A673 (cell line): ENCODE measurements at regions not wholly inside any gene's neighbourhood (a gene's known extent, or its start where the extent isn't known, plus 50 kb on each side); places are given as distances from the start of the nearest gene placed in this dataset.

ENCODE experiments used
- BruUV-seq: library from RNA; stranded (reverse); fragments of 400-500 nt; replicated peaks from 2 replicates; lab custom pipeline; 2021; lab: Mats Ljungman, UMichigan
- CTCF ChIA-PET: fragments of 300-600 bp; sonication (Branson Sonifier 250); formaldehyde crosslinking; loops from one replicate; lab custom pipeline; 2022; ENCODE audit warnings: antibody characterized with exemption; lab: Charles Lee
- POLR2A ChIA-PET: fragments of 300-600 bp; sonication (Branson Sonifier 250); formaldehyde crosslinking; loops from one replicate; lab custom pipeline; 2022; ENCODE audit warnings: antibody characterized with exemption; ENCODE audit not compliant: low non-redundant PET; lab: Charles Lee
- DNase-seq: peaks from one replicate; pipeline ENCODE4 v3.0.0-alpha.2; 2015; ENCODE audit warnings: low spot score
- H3K27ac ChIP-seq: fragments of 200-600 bp; sonication (generic); 2 replicates; pipeline ENCODE4 v1.5.1; 2016; ENCODE audit warnings: mixed run types, low read depth, mild to moderate bottlenecking, mixed read lengths, antibody characterized with exemption, low read length; ENCODE audit not compliant: poor library complexity, severe bottlenecking
- H3K27me3 ChIP-seq: fragments of 200-600 bp; sonication (generic); replicated peaks from 2 replicates; pipeline ENCODE4 v1.6.1; 2017; ENCODE audit warnings: mixed run types, low read depth, mild to moderate bottlenecking, mixed read lengths, antibody characterized with exemption, low read length; ENCODE audit not compliant: insufficient read depth, poor library complexity
- H3K36me3 ChIP-seq: fragments of 200-600 bp; sonication (generic); 2 replicates; pipeline ENCODE4 v1.6.1; 2016; ENCODE audit warnings: mixed run types, mild to moderate bottlenecking, mixed read lengths, antibody characterized with exemption, low read length; ENCODE audit not compliant: insufficient read depth, poor library complexity, severe bottlenecking
- H3K4me1 ChIP-seq: fragments of 200-600 bp; sonication (generic); 2 replicates; pipeline ENCODE4 v1.6.1; 2017; ENCODE audit warnings: mixed run types, mild to moderate bottlenecking, mixed read lengths, antibody characterized with exemption, low read length; ENCODE audit not compliant: insufficient read depth, poor library complexity, severe bottlenecking
- H3K4me3 ChIP-seq: fragments of 200-600 bp; sonication (generic); 2 replicates; pipeline ENCODE4 v1.5.1; 2016; ENCODE audit warnings: low read depth, mixed run types, mild to moderate bottlenecking, mixed read lengths, low read length; ENCODE audit not compliant: poor library complexity, severe bottlenecking
- H3K9me3 ChIP-seq: fragments of 200-600 bp; sonication (generic); 2 replicates; pipeline ENCODE4 v1.6.1; 2016; ENCODE audit warnings: mixed run types, low read depth, mild to moderate bottlenecking, mixed read lengths, antibody characterized with exemption, low read length; ENCODE audit not compliant: poor library complexity, severe bottlenecking
- EZH2 ChIP-seq: fragments of 200-600 bp; sonication (generic); IDR thresholded peaks from 2 replicates; pipeline ENCODE4 v1.6.1; 2017; ENCODE audit warnings: borderline replicate concordance, low read depth, mild to moderate bottlenecking, mixed read lengths, antibody characterized with exemption, low read length; ENCODE audit not compliant: poor library complexity, severe bottlenecking
- intact Hi-C: fragments of 100-400 bp; cut with micrococcal nuclease; formaldehyde crosslinking; loops from one replicate; pipeline ENCODE4 v1.10.0; 2022; ENCODE audit not compliant: unreplicated experiment
- TF ChIP-seq, protein P1 (sequence below): fragments of 300-800, 200-600 bp; sonication (generic); conservative IDR thresholded peaks from 2 replicates; pipeline ENCODE4 v1.5.1; 2017; ENCODE audit warnings: low read depth, mild to moderate bottlenecking, antibody characterized with exemption, low read length, moderate library complexity, mixed read lengths

DNA sequence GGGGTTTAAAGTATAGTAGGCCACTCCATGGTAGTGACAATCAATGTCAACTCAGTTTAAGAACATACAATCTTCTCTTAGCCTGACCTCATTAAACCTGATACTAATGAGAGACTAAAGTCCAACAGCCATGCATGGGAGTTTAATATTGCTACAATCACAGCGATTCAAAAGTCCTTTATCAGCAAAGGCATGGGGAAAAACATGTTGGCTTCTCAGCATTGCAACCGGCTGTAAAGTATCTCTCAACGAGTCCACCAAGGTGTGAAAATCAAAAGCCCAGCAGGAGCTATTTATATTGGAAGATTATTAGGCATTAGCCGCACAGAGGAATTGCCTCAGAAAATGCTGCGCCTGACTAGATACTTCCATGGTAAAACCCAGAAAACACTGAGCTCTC is 256.7 kb upstream of the PGRMC2 start:
- no peaks in the 10 kb centered on the region for H3K4me1 ChIP-seq
- POLR2A ChIA-PET = no interaction called here

DNA sequence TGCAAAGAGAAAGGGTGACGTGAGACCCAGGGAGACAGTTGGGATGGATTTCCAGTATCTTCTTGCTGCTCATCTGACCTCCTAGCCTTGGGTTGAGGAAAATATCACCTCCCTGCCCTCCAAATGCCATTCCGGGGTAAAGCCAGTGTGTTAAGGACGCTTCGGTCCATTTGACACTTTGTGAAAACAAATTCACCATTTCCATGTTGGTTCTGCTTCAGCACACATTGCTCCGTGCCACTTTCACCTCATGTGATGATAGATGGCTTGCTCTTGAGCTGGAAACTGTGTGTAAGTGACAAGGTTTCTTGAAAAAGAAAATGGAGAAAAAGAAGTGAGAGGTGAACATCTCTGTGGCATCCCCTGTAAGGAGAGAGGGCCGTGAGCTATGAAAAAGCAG is 256.1 kb upstream of the PGRMC2 start:
- TF ChIP-seq, protein P1, sequence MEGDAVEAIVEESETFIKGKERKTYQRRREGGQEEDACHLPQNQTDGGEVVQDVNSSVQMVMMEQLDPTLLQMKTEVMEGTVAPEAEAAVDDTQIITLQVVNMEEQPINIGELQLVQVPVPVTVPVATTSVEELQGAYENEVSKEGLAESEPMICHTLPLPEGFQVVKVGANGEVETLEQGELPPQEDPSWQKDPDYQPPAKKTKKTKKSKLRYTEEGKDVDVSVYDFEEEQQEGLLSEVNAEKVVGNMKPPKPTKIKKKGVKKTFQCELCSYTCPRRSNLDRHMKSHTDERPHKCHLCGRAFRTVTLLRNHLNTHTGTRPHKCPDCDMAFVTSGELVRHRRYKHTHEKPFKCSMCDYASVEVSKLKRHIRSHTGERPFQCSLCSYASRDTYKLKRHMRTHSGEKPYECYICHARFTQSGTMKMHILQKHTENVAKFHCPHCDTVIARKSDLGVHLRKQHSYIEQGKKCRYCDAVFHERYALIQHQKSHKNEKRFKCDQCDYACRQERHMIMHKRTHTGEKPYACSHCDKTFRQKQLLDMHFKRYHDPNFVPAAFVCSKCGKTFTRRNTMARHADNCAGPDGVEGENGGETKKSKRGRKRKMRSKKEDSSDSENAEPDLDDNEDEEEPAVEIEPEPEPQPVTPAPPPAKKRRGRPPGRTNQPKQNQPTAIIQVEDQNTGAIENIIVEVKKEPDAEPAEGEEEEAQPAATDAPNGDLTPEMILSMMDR = no peak
- TF ChIP-seq EZH2 = no peak
- Histone ChIP-seq H3K27ac (no peak overlapping the region), H3K27me3 (no peaks in the 10 kb centered on the region), H3K9me3 (no peaks in the 10 kb centered on the region), H3K4me3 (no peak overlapping the region), H3K4me1 (no peaks in the 10 kb centered on the region), H3K36me3 (no peaks in the 10 kb centered on the region)
- no TSS peak for BruUV-seq
- no peak for DNase-seq
- ChIA-PET POLR2A (no interaction called here), CTCF (no interaction called here)
- intact Hi-C loops = no loop called here

More for the DNA sequence above, 256.7 kb upstream of the PGRMC2 start:
- Histone ChIP-seq H3K27me3 (no peaks in the 10 kb centered on the region), H3K27ac (no peak overlapping the region), H3K36me3 (no peaks in the 10 kb centered on the region), H3K9me3 (no peaks in the 10 kb centered on the region), H3K4me3 (no peak overlapping the region)
- TF ChIP-seq, protein P1 = no peak
- TF ChIP-seq EZH2 = no peak
- DNase-seq = no peak
- intact Hi-C loops = no loop called here
- CTCF ChIA-PET = no interaction called here
- BruUV-seq = no TSS peak

DNA sequence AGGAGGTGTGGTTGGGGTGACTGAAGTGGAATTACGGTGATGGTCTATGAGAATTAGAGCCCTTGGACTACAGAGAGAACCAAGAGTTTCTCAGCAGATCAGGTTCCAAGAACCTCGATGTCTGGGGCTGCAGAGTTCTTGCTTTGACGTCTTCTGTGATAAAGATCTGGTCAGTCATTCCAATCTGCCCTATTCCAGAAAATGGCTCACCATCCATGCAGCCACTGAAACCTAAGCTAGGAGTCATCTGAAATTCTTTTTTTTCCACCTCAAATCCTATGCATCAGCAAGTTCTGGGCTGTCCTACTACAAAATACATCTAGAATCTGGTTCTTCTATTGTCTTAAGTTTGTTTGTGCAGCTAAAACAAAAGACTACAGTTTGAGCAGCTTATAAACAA is 254.4 kb upstream of the PGRMC2 start:
- Histone ChIP-seq H3K36me3 (no peaks in the 10 kb centered on the region), H3K9me3 (no peaks in the 10 kb centered on the region), H3K27ac (no peak overlapping the region), H3K27me3 (no peaks in the 10 kb centered on the region), H3K4me1 (no peaks in the 10 kb centered on the region), H3K4me3 (no peak overlapping the region)
- no TSS peak for BruUV-seq
- TF ChIP-seq, protein P1 = no peak
- TF ChIP-seq EZH2 = no peak
- no peak for DNase-seq
- ChIA-PET CTCF (no interaction called here), POLR2A (no interaction called here)
- intact Hi-C loops = no loop called here

DNA sequence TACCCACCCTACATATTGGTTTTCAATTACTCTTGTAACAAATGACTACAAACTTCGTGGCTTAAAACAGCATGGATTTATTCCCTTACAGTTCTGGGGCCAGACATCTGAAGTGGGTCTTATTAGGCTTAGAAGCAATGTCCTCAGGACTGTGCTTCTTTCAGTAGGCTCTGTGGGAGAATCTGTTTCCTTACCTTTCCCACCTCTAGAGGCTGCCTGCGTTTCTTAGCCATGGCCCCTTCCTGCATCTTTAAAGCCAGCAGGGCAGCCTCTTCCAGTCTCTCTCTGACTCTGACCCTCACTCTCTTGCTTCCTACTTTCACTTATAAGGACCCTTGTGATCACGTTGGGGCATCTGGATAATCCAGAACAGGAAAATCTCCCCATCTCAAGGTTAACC is 252.5 kb upstream of the PGRMC2 start:
- POLR2A ChIA-PET = no interaction called here
- Histone ChIP-seq H3K9me3 (no peaks in the 10 kb centered on the region), H3K27me3 (no peaks in the 10 kb centered on the region), H3K36me3 (no peaks in the 10 kb centered on the region), H3K4me3 (no peak overlapping the region), H3K27ac (no peak overlapping the region), H3K4me1 (no peaks in the 10 kb centered on the region)
- no peak for DNase-seq
- CTCF ChIA-PET = no interaction called here
- intact Hi-C loops = no loop called here
- TF ChIP-seq, protein P1 = no peak
- no peak for TF ChIP-seq EZH2
- no TSS peak for BruUV-seq
